Karpas-422 (cell line): ENCODE measurements at regions not wholly inside any gene's neighbourhood (a gene's known extent, or its start where the extent isn't known, plus 50 kb on each side); places are given as distances from the start of the nearest gene placed in this dataset.
A peak's percentile ranks its signal among the peaks of the same experiment; 100 is the strongest.

Experiments
- DNase-seq: peaks from one replicate; pipeline ENCODE4 v3.0.0-alpha.2; 2015
- H2AFZ ChIP-seq: fragments of 200-600 bp; sonication (generic); 2 replicates; pipeline ENCODE4 v1.6.1; 2014; ENCODE audit warnings: antibody characterized with exemption, low read length, mixed read lengths
- H3K27ac ChIP-seq: fragments of 200-600 bp; sonication (generic); 2 replicates; pipeline ENCODE4 v1.5.1; 2014; ENCODE audit warnings: mild to moderate bottlenecking, low read length, moderate library complexity
- H3K27me3 ChIP-seq: fragments of 200-600 bp; sonication (generic); 2 replicates; pipeline ENCODE4 v1.6.1; 2014; ENCODE audit warnings: low read length, mixed read lengths
- H3K36me3 ChIP-seq: fragments of 200-600 bp; sonication (generic); 2 replicates; pipeline ENCODE4 v1.6.1; 2014; ENCODE audit warnings: low read length, mixed read lengths; ENCODE audit not compliant: insufficient read depth
- H3K4me1 ChIP-seq: fragments of 200-600 bp; sonication (generic); 2 replicates; pipeline ENCODE4 v1.6.1; 2014; ENCODE audit warnings: mild to moderate bottlenecking, low read length, mixed read lengths
- H3K4me2 ChIP-seq: fragments of 200-600 bp; sonication (generic); 2 replicates; pipeline ENCODE4 v1.6.1; 2014; ENCODE audit warnings: low read length, low read depth, mild to moderate bottlenecking; ENCODE audit not compliant: poor library complexity, severe bottlenecking
- H3K4me3 ChIP-seq: fragments of 200-600 bp; sonication (generic); 2 replicates; pipeline ENCODE4 v1.5.1; 2014; ENCODE audit warnings: mild to moderate bottlenecking, antibody characterized with exemption, low read length, mixed read lengths
- H3K79me2 ChIP-seq: fragments of 200-600 bp; sonication (generic); 2 replicates; pipeline ENCODE4 v1.6.1; 2014; ENCODE audit warnings: mild to moderate bottlenecking, low read length, mixed read lengths
- H3K9ac ChIP-seq: fragments of 200-600 bp; sonication (generic); 2 replicates; pipeline ENCODE4 v1.6.0; 2014; ENCODE audit warnings: low read length
- H3K9me2 ChIP-seq: fragments of 200-600 bp; sonication (generic), shearing (Covaris generic); replicated peaks from 2 replicates; pipeline ENCODE4 v1.6.0; 2014; ENCODE audit warnings: mild to moderate bottlenecking, low read length, moderate library complexity; ENCODE audit not compliant: insufficient read depth
- H3K9me3 ChIP-seq: fragments of 300-700, 200-600 bp; sonication (generic); 2 replicates; pipeline ENCODE4 v1.6.1; 2014; ENCODE audit warnings: low read length, mixed read lengths
- H4K20me1 ChIP-seq: fragments of 200-600 bp; sonication (generic); 2 replicates; pipeline ENCODE4 v1.6.1; 2014; ENCODE audit warnings: mild to moderate bottlenecking, antibody characterized with exemption, low read length, low read depth; ENCODE audit not compliant: insufficient read depth

DNA sequence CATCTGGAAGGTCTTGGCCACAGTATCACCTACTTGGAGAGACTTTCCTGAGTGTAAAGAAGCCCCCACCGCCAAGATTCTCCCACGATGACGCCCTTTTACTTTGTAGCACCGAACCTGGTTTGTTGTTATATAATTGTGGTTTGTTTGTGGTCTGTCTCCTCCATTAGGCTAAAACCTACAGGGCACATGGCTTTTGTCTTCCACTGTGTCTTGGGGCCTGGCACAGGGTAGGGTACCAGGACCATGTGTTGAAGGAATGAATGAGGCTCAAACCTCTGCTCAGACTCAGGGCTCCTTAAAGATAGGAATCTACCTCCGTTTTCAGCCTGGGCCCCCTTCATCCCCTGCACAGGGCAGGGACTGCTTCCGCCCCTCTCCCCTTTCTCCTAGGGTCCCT, 59.4 kb upstream of the CCDC167 start:
- H3K9ac ChIP-seq, result no peak overlapping the region
- H2AFZ ChIP-seq, result no peak overlapping the region
- no peaks in the 10 kb centered on the region for H3K9me2 ChIP-seq
- no peaks in the 10 kb centered on the region for H3K36me3 ChIP-seq
- H3K79me2 ChIP-seq, result no peaks in the 10 kb centered on the region
- no peaks in the 10 kb centered on the region for H3K9me3 ChIP-seq
- H3K4me2 ChIP-seq, result no peak overlapping the region
- no peaks in the 10 kb centered on the region for H4K20me1 ChIP-seq
- H3K27ac ChIP-seq, result no peak overlapping the region
- no peak overlapping the region for H3K4me3 ChIP-seq
- peaks cover 34% of the 10 kb centered on the region for H3K4me1 ChIP-seq
- DNase-seq, result no peak
- no peaks in the 10 kb centered on the region for H3K27me3 ChIP-seq

DNA sequence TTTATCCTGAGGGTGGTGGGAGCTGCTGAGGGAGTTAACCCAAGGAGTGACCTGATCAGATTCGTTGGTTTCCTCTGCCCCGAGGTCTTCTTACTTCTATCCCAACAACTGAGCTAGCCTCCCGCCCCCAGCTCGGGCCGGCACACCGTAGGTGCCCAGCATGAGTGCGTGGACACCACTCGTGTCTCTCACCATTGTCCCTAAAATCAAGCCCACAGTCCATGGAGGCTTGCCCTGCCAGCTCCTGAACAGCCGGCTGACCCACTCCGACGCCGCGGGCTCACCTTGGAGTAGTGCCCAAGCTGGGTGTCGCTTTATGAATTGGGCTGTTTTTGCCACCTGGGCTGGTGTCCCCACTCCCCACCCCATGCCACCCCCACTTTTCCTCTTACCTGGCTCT, 59.0 kb upstream of the CCDC167 start:
- H3K9me3 ChIP-seq, result no peaks in the 10 kb centered on the region
- no peaks in the 10 kb centered on the region for H3K27me3 ChIP-seq
- no peaks in the 10 kb centered on the region for H3K36me3 ChIP-seq
- no peaks in the 10 kb centered on the region for H3K9me2 ChIP-seq
- no peak overlapping the region for H3K9ac ChIP-seq
- peaks cover 38% of the 10 kb centered on the region for H3K4me1 ChIP-seq
- H3K79me2 ChIP-seq, result no peaks in the 10 kb centered on the region
- H3K27ac ChIP-seq, result no peak overlapping the region
- H2AFZ ChIP-seq, result no peak overlapping the region
- no peak for DNase-seq
- H3K4me2 ChIP-seq, result no peak overlapping the region
- H4K20me1 ChIP-seq, result no peaks in the 10 kb centered on the region
- no peak overlapping the region for H3K4me3 ChIP-seq

DNA sequence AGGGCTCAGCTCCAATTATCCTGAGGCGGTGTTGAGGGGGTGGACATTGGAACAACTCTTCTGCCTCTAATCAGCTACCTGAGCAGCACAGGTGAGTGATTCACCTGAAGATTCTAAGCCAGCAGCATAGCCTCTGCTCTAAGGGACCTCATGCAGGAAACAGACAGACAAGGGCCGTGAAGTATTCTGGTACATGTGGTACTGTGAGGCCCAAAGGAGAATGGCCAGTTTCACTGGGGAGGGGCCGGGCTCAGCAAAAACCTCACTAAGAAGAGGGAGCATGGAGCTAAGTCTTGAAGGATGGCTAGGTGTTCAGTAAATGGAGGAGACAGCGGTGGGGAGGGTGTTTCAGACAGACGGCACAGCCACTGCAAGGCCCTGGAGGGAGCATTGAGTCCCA, 58.5 kb upstream of the CCDC167 start:
- Histone ChIP-seq H3K27me3 (no peaks in the 10 kb centered on the region), H3K4me1 (peaks cover 43% of the 10 kb centered on the region), H3K27ac (no peak overlapping the region), H3K9ac (no peak overlapping the region), H3K4me3 (no peak overlapping the region), H4K20me1 (no peaks in the 10 kb centered on the region), H3K36me3 (no peaks in the 10 kb centered on the region), H3K9me2 (no peaks in the 10 kb centered on the region), H3K79me2 (no peaks in the 10 kb centered on the region), H3K4me2 (no peak overlapping the region), H3K9me3 (no peaks in the 10 kb centered on the region), H2AFZ (no peak overlapping the region)
- DNase-seq, result no peak

DNA sequence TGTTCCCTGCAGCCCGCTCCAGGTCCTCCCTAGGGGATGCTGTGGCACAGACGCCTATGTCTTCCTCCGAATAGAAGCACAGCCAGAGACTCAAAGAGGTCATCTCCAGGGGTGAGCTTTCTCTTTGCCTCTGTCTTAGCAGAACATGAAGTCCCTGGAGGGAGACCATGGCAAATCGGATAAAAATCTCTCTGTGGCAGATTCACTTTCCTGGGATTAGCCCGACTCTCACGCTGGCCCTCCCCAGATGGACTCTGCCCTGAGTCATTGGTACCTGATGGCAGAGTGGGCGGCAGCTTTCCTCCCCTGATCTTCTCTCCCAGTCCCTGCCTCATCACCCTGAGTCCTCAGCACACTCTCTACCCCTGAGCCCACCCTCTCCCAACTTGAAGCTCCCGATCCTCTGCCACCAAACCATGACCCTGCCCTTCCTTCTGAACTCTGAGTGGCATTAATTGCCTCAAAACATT, 58.0 kb upstream of the CCDC167 start:
- Histone ChIP-seq H3K27ac (no peak overlapping the region), H3K4me3 (no peak overlapping the region), H3K4me2 (no peak overlapping the region), H3K4me1 (peaks cover 47% of the 10 kb centered on the region), H4K20me1 (no peaks in the 10 kb centered on the region), H3K36me3 (no peaks in the 10 kb centered on the region), H3K9me3 (no peaks in the 10 kb centered on the region), H3K27me3 (no peaks in the 10 kb centered on the region), H3K79me2 (no peaks in the 10 kb centered on the region), H3K9ac (no peak overlapping the region), H2AFZ (no peak overlapping the region), H3K9me2 (no peaks in the 10 kb centered on the region)
- DNase-seq, result no peak

DNA sequence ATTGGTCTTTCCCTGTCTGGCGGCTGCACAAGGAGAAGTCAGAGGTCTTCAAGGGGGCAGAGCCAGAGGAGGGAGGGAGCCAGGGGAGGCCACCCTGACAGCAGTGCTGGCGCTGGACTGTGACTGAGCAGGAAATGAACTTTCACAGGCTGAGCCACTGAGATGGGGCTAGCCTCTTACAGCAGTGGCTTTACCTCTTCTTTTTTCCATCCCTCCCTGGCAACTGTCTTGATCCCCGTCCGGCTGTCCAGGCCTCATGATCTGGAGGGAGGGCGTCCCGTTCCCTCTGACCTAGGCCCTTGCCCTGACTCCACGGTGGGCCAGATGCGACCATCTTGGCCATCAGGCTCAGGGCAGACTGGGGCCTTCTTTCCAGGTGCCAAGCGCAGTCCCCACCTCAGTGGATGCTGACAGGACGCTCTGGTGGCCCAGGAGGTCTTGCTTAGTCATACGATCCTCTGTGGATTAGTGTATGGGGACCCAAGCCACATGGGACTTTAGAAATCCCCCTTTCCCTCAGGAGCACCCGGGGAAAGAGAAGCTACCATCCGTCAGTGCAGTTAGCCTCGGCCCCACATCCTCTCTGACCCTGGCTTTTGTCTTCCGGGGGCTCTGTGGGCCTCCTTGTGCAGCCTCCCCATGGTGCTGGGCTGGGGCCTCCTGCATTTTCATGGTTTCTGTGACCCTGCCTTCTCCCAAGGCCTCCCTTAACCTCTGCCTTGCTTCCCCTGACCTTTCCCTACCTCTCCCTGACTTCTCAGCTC, 57.4 kb upstream of the CCDC167 start:
- Histone ChIP-seq H3K4me1 (peaks cover 44% of the 10 kb centered on the region), H3K4me2 (no peak overlapping the region), H3K9ac (no peak overlapping the region), H3K9me2 (no peaks in the 10 kb centered on the region), H3K9me3 (no peaks in the 10 kb centered on the region), H3K27ac (no peak overlapping the region), H4K20me1 (no peaks in the 10 kb centered on the region), H3K79me2 (no peaks in the 10 kb centered on the region), H3K4me3 (no peak overlapping the region), H3K36me3 (no peaks in the 10 kb centered on the region), H2AFZ (no peak overlapping the region), H3K27me3 (no peaks in the 10 kb centered on the region)
- peak; percentile 52 for DNase-seq

DNA sequence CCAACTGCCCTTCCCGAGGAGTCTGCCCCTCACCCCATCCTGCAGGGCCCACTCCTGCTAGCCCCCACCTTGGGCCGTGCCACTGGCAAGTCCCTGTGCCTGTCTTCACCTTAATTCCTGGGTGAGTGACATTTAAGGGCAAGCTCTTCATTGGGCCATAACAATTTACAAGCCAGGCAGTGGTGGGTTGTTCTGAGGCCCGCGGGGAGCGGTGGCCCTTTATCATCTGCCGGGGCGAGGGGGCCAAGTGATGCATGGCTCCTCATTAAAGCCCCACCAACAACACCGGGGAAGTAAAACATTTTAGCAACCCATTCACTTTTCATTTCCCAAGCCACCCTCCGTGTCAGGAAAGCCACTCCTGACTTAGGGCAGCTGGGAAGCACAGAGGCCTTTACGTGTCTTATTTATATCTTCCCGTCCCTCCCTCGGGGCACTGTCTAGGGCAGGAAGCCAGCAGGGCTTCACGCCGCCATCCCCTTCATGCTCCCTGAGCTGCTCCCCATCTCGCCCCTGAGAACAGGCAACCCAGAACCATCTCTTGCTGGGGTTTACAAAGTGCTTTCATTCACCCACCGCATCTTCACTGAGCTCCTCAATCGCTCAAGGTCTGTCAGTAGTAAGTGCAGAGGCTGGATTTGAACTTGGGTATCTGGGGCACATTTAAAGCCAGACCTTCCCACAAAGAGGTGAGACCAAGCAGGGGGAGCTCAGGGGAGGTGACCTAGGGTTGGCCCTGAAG, 55.5 kb upstream of the CCDC167 start:
- peaks cover 59% of the 10 kb centered on the region for H3K4me1 ChIP-seq
- no peak overlapping the region for H3K4me3 ChIP-seq

DNA sequence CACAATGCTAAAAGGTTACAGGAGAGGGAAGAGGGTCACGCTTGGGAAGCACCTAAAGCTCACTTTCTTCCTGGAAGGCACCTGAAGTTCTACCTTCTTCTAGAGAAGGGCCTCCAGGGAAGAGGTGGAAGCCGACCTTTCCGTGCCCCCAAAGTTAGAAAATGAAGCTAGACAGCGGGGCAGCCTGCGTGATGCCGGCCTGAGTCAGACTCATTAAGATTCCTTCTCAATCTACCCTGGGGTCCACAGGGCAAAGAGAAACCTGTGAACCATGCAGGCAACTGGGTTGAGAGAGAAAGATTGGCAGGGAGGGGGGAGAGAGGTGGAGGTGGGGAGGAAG, 54.8 kb upstream of the CCDC167 start:
- DNase-seq, result no peak
- no peaks in the 10 kb centered on the region for H3K79me2 ChIP-seq
- no peaks in the 10 kb centered on the region for H3K9me3 ChIP-seq
- H2AFZ ChIP-seq, result no peak overlapping the region
- H3K9ac ChIP-seq, result no peak overlapping the region
- H3K4me1 ChIP-seq, result peaks cover 66% of the 10 kb centered on the region
- H3K27me3 ChIP-seq, result no peaks in the 10 kb centered on the region
- no peak overlapping the region for H3K4me3 ChIP-seq
- H3K27ac ChIP-seq, result no peak overlapping the region
- no peaks in the 10 kb centered on the region for H4K20me1 ChIP-seq
- H3K9me2 ChIP-seq, result no peaks in the 10 kb centered on the region
- peak overlapping the region; percentile 4 for H3K4me2 ChIP-seq
- no peaks in the 10 kb centered on the region for H3K36me3 ChIP-seq

More for the DNA sequence above, 55.5 kb upstream of the CCDC167 start:
- peak overlapping the region; percentile 5 for H3K4me2 ChIP-seq
- no peak overlapping the region for H3K27ac ChIP-seq
- no peaks in the 10 kb centered on the region for H3K36me3 ChIP-seq
- no peaks in the 10 kb centered on the region for H3K27me3 ChIP-seq
- no peaks in the 10 kb centered on the region for H3K79me2 ChIP-seq
- no peak for DNase-seq
- H3K9me2 ChIP-seq, result no peaks in the 10 kb centered on the region
- H2AFZ ChIP-seq, result no peak overlapping the region
- no peak overlapping the region for H3K9ac ChIP-seq
- no peaks in the 10 kb centered on the region for H3K9me3 ChIP-seq
- H4K20me1 ChIP-seq, result no peaks in the 10 kb centered on the region

DNA sequence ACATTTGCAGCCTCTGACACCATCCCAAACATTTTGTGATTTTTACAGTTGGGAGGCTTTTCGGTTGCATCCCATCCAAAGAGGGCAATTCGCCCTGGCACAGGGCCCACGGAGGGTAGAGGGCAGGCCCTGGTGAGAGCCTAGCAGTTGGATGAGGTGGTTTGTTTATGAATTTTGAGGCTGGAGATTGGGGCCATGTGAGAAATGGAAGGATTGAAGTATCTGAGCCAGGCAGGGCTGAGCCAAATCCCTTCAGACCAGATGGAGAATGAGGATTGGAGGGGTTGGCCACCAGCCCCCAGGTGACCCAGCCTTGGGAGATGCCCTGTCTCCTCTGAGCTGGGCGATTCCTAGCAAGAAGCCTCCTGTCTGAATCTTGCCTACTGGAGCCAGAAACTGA, 52.6 kb upstream of the CCDC167 start:
- peaks cover 88% of the 10 kb centered on the region for H3K4me1 ChIP-seq

More for the DNA sequence above, 52.6 kb upstream of the CCDC167 start:
- Histone ChIP-seq H3K4me2 (no peak overlapping the region), H2AFZ (no peak overlapping the region), H4K20me1 (no peaks in the 10 kb centered on the region), H3K36me3 (no peaks in the 10 kb centered on the region), H3K79me2 (no peaks in the 10 kb centered on the region), H3K27ac (no peak overlapping the region), H3K27me3 (no peaks in the 10 kb centered on the region), H3K9me3 (no peaks in the 10 kb centered on the region), H3K9ac (no peak overlapping the region), H3K9me2 (no peaks in the 10 kb centered on the region), H3K4me3 (no peak overlapping the region)
- no peak for DNase-seq
